DND-41 (cell line): ENCODE measurements at regions not wholly inside any gene's neighbourhood (a gene's known extent, or its start where the extent isn't known, plus 50 kb on each side); places are given as distances from the start of the nearest gene placed in this dataset.

Experiments used
- EZH2 ChIP-seq: IDR thresholded peaks from 3 replicates; pipeline ENCODE4 v1.6.1; 2012; ENCODE audit warnings: borderline replicate concordance, low read depth, mild to moderate bottlenecking, moderate library complexity, low read length, inconsistent platforms; ENCODE audit not compliant: severe bottlenecking
- TF ChIP-seq, protein P1 (sequence below): IDR thresholded peaks from 2 replicates; pipeline ENCODE4 v1.5.1; 2012; ENCODE audit warnings: borderline replicate concordance, low read length, moderate library complexity, mild to moderate bottlenecking; ENCODE audit not compliant: poor library complexity, severe bottlenecking; ENCODE audit errors: extremely low read depth

DNA sequence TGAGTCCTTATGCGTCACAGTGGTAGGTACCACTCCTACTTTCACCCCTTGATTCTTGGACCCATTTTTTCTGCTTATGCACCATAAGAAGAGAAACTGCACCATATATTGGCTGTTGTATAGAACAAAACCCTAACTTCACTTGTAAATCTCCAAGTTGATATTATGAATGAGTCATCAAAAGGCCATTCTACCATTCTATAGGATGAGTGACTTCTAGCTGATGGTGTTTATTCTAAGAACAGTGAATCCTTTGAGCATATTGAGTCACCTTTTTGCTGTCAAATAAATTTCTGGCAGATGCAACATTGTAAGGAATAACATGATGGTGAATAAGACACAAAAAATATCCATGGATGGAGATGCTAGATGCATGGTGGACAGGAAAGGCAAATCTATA, 57.7 kb downstream of the POLR1D start:
- TF ChIP-seq, protein P1, sequence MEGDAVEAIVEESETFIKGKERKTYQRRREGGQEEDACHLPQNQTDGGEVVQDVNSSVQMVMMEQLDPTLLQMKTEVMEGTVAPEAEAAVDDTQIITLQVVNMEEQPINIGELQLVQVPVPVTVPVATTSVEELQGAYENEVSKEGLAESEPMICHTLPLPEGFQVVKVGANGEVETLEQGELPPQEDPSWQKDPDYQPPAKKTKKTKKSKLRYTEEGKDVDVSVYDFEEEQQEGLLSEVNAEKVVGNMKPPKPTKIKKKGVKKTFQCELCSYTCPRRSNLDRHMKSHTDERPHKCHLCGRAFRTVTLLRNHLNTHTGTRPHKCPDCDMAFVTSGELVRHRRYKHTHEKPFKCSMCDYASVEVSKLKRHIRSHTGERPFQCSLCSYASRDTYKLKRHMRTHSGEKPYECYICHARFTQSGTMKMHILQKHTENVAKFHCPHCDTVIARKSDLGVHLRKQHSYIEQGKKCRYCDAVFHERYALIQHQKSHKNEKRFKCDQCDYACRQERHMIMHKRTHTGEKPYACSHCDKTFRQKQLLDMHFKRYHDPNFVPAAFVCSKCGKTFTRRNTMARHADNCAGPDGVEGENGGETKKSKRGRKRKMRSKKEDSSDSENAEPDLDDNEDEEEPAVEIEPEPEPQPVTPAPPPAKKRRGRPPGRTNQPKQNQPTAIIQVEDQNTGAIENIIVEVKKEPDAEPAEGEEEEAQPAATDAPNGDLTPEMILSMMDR, result no peak
- no peak for TF ChIP-seq EZH2
